GM12878 (cell line): ENCODE measurements at regions not wholly inside any gene's neighbourhood (a gene's known extent, or its start where the extent isn't known, plus 50 kb on each side); places are given as distances from the start of the nearest gene placed in this dataset.
"Not testable (repeated sequence)": the region's sequence is repeated elsewhere in the genome, so short reads cannot be mapped to it uniquely, and the experiment has no call there.

Source experiments
- ATAC-seq: fragments of 200-7000 bp; cut with Tn5 transposase; 3 replicates; pipeline ENCODE4 v1.9.1; 2020; ENCODE audit warnings: mild to moderate bottlenecking, moderate library complexity
- BruUV-seq: library from RNA; stranded (reverse); fragments of 400-500 nt; replicated peaks from 2 replicates; lab custom pipeline; 2021; lab: Mats Ljungman, UMichigan
- CTCF ChIA-PET: fragments of 300-600 bp; sonication (Branson Sonifier 250); formaldehyde crosslinking; extraction: SDS; loops from one replicate; lab custom pipeline; 2021; ENCODE audit warnings: inconsistent platforms; lab: Yijun Ruan, JAX
- POLR2A ChIA-PET: fragments of 350-600 bp; formaldehyde crosslinking; extraction: SDS; loops from one replicate; lab custom pipeline; 2021; ENCODE audit warnings: inconsistent platforms; lab: Charles Lee
- RAD21 ChIA-PET: fragments of 300-600 bp; sonication (Branson Sonifier 250); formaldehyde crosslinking; loops from one replicate; lab custom pipeline; 2023; ENCODE audit warnings: antibody characterized with exemption; ENCODE audit not compliant: unreplicated experiment; lab: Charles Lee
- SMC1A ChIA-PET: fragments of 300-600 bp; sonication (Branson Sonifier 250); formaldehyde crosslinking; loops from one replicate; lab custom pipeline; 2023; ENCODE audit not compliant: unreplicated experiment, uncharacterized antibody; lab: Charles Lee
- DNase-seq: peaks from one replicate; pipeline ENCODE4 v3.0.0-alpha.2; 2011; ENCODE audit warnings: low read depth, low spot score
- FAIRE-seq: peaks from 3 replicates; lab custom pipeline; 2011; peaks lifted over from hg19 to GRCh38; lab: Jason Lieb, UNC
- H2AFZ ChIP-seq: 2 replicates; pipeline ENCODE4 v1.6.0; 2011; ENCODE audit warnings: low read depth, low read length, control low read depth; ENCODE audit not compliant: control insufficient read depth
- H3K27ac ChIP-seq: 2 replicates; pipeline ENCODE4 v1.5.1; 2011; ENCODE audit warnings: control low read depth; ENCODE audit not compliant: control insufficient read depth, insufficient read depth
- H3K27me3 ChIP-seq, 2 experiments: replicated peaks in 1 of 2; 2 replicates each; pipeline versions ENCODE4 v1.6.0 to v1.6.1; 2011; ENCODE audit warnings: low read length in 1 of 2; ENCODE audit not compliant: control insufficient read depth in 2 of 2, insufficient read depth in 2 of 2
- H3K36me3 ChIP-seq, 2 experiments: 2 replicates each; pipeline ENCODE4 v1.5.1; 2011; ENCODE audit warnings: low read length in 1 of 2; ENCODE audit not compliant: control insufficient read depth in 2 of 2, insufficient read depth in 2 of 2
- H3K4me1 ChIP-seq: 2 replicates; pipeline ENCODE4 v1.6.1; 2011; ENCODE audit warnings: mild to moderate bottlenecking, low read length, moderate library complexity, mixed read lengths; ENCODE audit not compliant: control insufficient read depth, insufficient read depth
- H3K4me2 ChIP-seq: 2 replicates; pipeline ENCODE4 v1.6.0; 2011; ENCODE audit warnings: control low read depth; ENCODE audit not compliant: control insufficient read depth, insufficient read depth
- H3K4me3 ChIP-seq: fragments of 200-600 bp; sonication (generic); 2 replicates; pipeline ENCODE4 v1.5.1; 2016
- H3K79me2 ChIP-seq: 2 replicates; pipeline ENCODE4 v1.6.0; 2011; ENCODE audit warnings: low read length; ENCODE audit not compliant: control insufficient read depth, insufficient read depth
- H3K9ac ChIP-seq: 2 replicates; pipeline ENCODE4 v1.8.0; 2011; ENCODE audit warnings: low read length, control low read depth, mixed read lengths; ENCODE audit not compliant: control insufficient read depth, insufficient read depth
- H3K9me3 ChIP-seq: replicated peaks from 3 replicates; pipeline ENCODE4 v1.5.1; 2011; ENCODE audit warnings: mild to moderate bottlenecking, low read length; ENCODE audit not compliant: control insufficient read depth, insufficient read depth
- H4K20me1 ChIP-seq: 2 replicates; pipeline ENCODE4 v1.6.0; 2011; ENCODE audit not compliant: control insufficient read depth, insufficient read depth
- WGBS: methylation state at CpG from one replicate; pipeline ENCODE4 v1.1.6; 2016; ENCODE audit warnings: low lambda C conversion rate; ENCODE audit not compliant: insufficient replicate concordance, insufficient coverage; ENCODE audit errors: missing lambda C conversion rate; 5-methylcytosine and 5-hydroxymethylcytosine counted together
- in situ Hi-C: fragments of 300-500 bp; cut with MboI; formaldehyde crosslinking; loops from 9 replicates; pipeline ENCODE4 v1.14.3; 2018; ENCODE audit warnings: mixed read lengths
- intact Hi-C: fragments of 100-400 bp; cut with micrococcal nuclease; formaldehyde crosslinking; loops from one replicate; pipeline ENCODE4 v1.14.2; 2022; ENCODE audit not compliant: unreplicated experiment

GRCh38 chr2:91519914-91520313 lies 2828.4 kb downstream of the RPIA start:
- H4K20me1 ChIP-seq, H3K4me1 ChIP-seq, RAD21 ChIA-PET, H2AFZ ChIP-seq, H3K9ac ChIP-seq, H3K4me3 ChIP-seq, BruUV-seq, H3K36me3 ChIP-seq, DNase-seq, POLR2A ChIA-PET, in situ Hi-C loops, intact Hi-C loops, SMC1A ChIA-PET, ATAC-seq, H3K79me2 ChIP-seq, H3K9me3 ChIP-seq, H3K27me3 ChIP-seq, H3K4me2 ChIP-seq, FAIRE-seq, H3K27ac ChIP-seq, CTCF ChIA-PET: not testable (repeated sequence)
- WGBS, result 4% methylated on average over 2 of the region's 5 CpGs

GRCh38 chr2:91520523-91520922 lies 2829.1 kb downstream of the RPIA start:
- H3K9ac ChIP-seq, FAIRE-seq, in situ Hi-C loops: not testable (repeated sequence)

GRCh38 chr2:91520972-91521535 lies 2829.6 kb downstream of the RPIA start:
- H3K27ac ChIP-seq, H2AFZ ChIP-seq, H3K9ac ChIP-seq, BruUV-seq, ATAC-seq, SMC1A ChIA-PET, H3K9me3 ChIP-seq, POLR2A ChIA-PET, H3K4me2 ChIP-seq, H3K27me3 ChIP-seq, RAD21 ChIA-PET, in situ Hi-C loops, intact Hi-C loops, H3K4me1 ChIP-seq, FAIRE-seq, H3K36me3 ChIP-seq, DNase-seq, H4K20me1 ChIP-seq, CTCF ChIA-PET, H3K79me2 ChIP-seq, H3K4me3 ChIP-seq: not testable (repeated sequence)
- 0% methylated on average over 2 of the region's 7 CpGs for WGBS

More at GRCh38 chr2:91520523-91520922, 2829.1 kb downstream of the RPIA start:
- H4K20me1 ChIP-seq, H3K9me3 ChIP-seq, POLR2A ChIA-PET, H3K4me3 ChIP-seq, H3K27ac ChIP-seq, intact Hi-C loops, BruUV-seq, H3K79me2 ChIP-seq, ATAC-seq, RAD21 ChIA-PET, H3K36me3 ChIP-seq, H2AFZ ChIP-seq, H3K4me2 ChIP-seq, SMC1A ChIA-PET, H3K27me3 ChIP-seq, CTCF ChIA-PET, H3K4me1 ChIP-seq, DNase-seq: not testable (repeated sequence)
- 36% methylated on average over 2 of the region's 3 CpGs for WGBS

GRCh38 chr2:91521944-91522343 lies 2830.5 kb downstream of the RPIA start:
- in situ Hi-C loops, SMC1A ChIA-PET, H2AFZ ChIP-seq, H3K27ac ChIP-seq, H3K36me3 ChIP-seq, DNase-seq, H3K27me3 ChIP-seq, BruUV-seq, H3K4me3 ChIP-seq, H3K9me3 ChIP-seq, H3K9ac ChIP-seq, H3K4me1 ChIP-seq, H4K20me1 ChIP-seq, intact Hi-C loops, H3K79me2 ChIP-seq, RAD21 ChIA-PET, ATAC-seq, POLR2A ChIA-PET, H3K4me2 ChIP-seq, CTCF ChIA-PET, FAIRE-seq: not testable (repeated sequence)
- 0% methylated on average over 2 of the region's 4 CpGs for WGBS
